ENCODE measurements at regions not wholly inside any gene's neighbourhood (a gene's known extent, or its start where the extent isn't known, plus 50 kb on each side); places are given as distances from the start of the nearest gene placed in this dataset.

DNA sequence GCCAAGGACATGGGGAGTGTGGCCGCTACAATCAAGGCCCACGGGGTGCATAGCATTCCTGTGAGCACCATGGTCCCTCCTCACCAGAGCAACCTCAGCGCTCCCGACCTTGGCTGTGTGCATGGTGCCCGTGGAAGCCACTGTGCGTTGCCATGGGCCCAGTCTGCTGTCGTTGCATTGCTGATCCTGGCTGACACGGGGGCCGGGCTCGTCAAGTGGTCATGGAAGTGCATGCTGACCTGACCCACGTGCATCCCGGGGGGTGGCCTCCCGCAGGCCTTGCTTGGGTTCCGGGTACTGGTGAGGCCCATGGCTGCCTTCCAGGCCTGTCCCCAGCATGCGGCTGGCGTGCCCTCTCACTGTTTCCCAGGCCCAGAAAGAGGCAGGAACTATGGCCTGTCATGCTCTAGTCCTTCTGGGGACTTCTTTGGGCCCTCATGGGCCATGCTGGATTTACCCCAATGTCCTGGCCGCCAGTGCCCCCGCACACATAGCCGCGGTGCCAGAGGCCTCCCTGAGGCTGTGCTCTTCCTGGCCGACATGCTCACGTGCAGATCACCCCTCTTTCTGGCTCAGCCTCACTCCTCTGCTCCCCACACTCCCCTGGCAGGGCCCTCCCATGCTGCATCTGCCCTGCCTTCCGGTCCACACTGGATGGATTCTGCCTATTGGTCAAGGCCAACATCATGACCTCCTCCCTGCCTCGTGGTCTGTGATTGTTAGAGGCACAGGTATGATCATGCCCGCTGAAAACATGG is 1258.0 kb downstream of the BRD1 start:
- no peak for TF ChIP-seq POLR2AphosphoS5 (IDR thresholded peaks at IDR 0.05; ENCODE audit: low read depth)
- no peak for TF ChIP-seq SPI1 (IDR thresholded peaks at IDR 0.05; ENCODE audit: borderline replicate concordance, low read depth)
- TF ChIP-seq GABPA (IDR thresholded peaks at IDR 0.05; ENCODE audit: low read depth): no peak
- TF ChIP-seq, protein P1, sequence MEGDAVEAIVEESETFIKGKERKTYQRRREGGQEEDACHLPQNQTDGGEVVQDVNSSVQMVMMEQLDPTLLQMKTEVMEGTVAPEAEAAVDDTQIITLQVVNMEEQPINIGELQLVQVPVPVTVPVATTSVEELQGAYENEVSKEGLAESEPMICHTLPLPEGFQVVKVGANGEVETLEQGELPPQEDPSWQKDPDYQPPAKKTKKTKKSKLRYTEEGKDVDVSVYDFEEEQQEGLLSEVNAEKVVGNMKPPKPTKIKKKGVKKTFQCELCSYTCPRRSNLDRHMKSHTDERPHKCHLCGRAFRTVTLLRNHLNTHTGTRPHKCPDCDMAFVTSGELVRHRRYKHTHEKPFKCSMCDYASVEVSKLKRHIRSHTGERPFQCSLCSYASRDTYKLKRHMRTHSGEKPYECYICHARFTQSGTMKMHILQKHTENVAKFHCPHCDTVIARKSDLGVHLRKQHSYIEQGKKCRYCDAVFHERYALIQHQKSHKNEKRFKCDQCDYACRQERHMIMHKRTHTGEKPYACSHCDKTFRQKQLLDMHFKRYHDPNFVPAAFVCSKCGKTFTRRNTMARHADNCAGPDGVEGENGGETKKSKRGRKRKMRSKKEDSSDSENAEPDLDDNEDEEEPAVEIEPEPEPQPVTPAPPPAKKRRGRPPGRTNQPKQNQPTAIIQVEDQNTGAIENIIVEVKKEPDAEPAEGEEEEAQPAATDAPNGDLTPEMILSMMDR (IDR thresholded peaks at IDR 0.05; ENCODE audit: insufficient read depth, low read length): no peak
- TF ChIP-seq, protein P2, sequence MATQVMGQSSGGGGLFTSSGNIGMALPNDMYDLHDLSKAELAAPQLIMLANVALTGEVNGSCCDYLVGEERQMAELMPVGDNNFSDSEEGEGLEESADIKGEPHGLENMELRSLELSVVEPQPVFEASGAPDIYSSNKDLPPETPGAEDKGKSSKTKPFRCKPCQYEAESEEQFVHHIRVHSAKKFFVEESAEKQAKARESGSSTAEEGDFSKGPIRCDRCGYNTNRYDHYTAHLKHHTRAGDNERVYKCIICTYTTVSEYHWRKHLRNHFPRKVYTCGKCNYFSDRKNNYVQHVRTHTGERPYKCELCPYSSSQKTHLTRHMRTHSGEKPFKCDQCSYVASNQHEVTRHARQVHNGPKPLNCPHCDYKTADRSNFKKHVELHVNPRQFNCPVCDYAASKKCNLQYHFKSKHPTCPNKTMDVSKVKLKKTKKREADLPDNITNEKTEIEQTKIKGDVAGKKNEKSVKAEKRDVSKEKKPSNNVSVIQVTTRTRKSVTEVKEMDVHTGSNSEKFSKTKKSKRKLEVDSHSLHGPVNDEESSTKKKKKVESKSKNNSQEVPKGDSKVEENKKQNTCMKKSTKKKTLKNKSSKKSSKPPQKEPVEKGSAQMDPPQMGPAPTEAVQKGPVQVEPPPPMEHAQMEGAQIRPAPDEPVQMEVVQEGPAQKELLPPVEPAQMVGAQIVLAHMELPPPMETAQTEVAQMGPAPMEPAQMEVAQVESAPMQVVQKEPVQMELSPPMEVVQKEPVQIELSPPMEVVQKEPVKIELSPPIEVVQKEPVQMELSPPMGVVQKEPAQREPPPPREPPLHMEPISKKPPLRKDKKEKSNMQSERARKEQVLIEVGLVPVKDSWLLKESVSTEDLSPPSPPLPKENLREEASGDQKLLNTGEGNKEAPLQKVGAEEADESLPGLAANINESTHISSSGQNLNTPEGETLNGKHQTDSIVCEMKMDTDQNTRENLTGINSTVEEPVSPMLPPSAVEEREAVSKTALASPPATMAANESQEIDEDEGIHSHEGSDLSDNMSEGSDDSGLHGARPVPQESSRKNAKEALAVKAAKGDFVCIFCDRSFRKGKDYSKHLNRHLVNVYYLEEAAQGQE (IDR thresholded peaks at IDR 0.05; ENCODE audit: insufficient replicate concordance, low read depth): no peak
- Histone ChIP-seq H3K27ac (replicated peaks) (no peak overlapping the region), H3K27me3 (ENCODE audit: insufficient read depth, poor library complexity, severe bottlenecking) (peaks cover 15% of the 10 kb centered on the region), H3K4me3 (replicated peaks; ENCODE audit: insufficient read depth, low read length) (no peak overlapping the region)
- DNase-seq (ENCODE audit: low read depth in 1 of 2, low spot score in 1 of 2): no peak

DNA sequence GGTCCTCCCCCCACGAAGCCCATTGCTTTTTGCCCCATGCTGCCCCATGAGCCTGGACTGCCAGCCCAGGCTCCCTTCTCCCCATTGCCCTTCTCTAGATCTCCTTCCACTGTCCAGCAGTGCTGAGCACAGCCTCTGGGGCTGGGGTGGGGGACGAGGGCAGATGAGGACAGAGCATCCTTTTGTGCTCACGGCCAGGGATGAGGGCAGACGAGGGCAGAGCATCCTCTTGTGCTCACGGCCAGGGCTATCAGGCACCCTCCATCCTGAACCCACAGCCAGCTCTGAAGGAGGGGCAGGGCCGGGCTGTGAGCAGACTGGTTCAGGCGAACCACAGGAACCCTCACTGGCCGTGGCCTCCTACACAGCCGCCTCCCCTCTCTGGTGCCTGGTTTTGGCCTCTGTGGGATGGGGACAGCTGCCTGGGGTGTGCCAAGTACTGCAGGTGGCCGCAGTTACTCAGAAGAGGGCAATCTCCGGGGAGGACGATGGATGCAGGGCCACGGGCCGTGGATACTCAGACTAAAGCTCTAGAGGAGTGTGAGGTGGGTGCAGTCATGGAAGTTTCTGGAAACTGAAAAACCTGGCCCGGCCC is 1258.8 kb downstream of the BRD1 start:
- TF ChIP-seq, protein P1 (IDR thresholded peaks at IDR 0.05; ENCODE audit: insufficient read depth, low read length): no peak
- no peak for TF ChIP-seq SPI1 (IDR thresholded peaks at IDR 0.05; ENCODE audit: borderline replicate concordance, low read depth)
- TF ChIP-seq, protein P2 (IDR thresholded peaks at IDR 0.05; ENCODE audit: insufficient replicate concordance, low read depth): no peak
- no peak for TF ChIP-seq GABPA (IDR thresholded peaks at IDR 0.05; ENCODE audit: low read depth)
- TF ChIP-seq POLR2AphosphoS5 (IDR thresholded peaks at IDR 0.05; ENCODE audit: low read depth): no peak
- Histone ChIP-seq H3K4me3 (replicated peaks; ENCODE audit: insufficient read depth, low read length) (no peak overlapping the region), H3K27me3 (ENCODE audit: insufficient read depth, poor library complexity, severe bottlenecking) (peaks cover 12% of the 10 kb centered on the region), H3K27ac (replicated peaks) (no peak overlapping the region)
- no peak for DNase-seq (ENCODE audit: low read depth in 1 of 2, low spot score in 1 of 2)

DNA sequence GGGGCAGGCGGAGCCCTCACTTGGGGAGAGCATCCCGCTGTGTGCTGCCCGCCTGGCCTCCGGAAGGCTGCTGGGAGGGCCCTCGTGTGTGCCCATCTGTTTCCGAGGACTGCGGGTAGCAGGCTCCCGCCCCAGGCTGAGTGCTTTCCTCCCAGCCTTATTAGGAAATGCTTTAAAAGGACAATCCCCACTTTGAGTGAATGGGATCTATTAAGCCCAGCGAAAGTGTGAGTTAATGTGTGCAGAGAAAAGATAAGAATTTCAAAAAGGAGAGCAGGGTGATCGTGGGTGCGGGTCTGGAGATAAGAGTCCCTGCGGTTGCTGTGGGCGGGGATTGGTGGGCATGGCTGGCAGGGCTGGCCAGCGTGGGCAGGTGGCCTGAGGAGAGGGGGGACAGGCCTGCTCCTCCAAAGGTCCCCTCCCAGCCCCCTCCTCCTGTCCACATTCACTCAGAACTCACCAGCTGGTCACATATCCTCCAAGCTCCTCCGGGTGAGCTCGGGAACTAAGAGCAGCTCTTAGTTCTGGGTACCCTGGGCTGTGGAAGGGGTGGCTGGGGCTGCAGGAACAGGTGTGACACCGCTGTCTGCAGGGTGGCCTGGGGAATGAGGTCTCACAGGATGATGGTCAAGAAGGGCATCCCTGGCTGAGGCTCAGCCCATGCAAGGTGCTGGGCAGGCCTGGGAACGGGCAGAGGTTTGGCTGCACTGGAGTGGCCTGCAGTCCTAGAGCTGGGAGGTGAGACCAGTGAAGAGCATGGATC is 1260.3 kb downstream of the BRD1 start:
- TF ChIP-seq POLR2AphosphoS5 (IDR thresholded peaks at IDR 0.05; ENCODE audit: low read depth) (no peak), GABPA (IDR thresholded peaks at IDR 0.05; ENCODE audit: low read depth) (no peak), SPI1 (IDR thresholded peaks at IDR 0.05; ENCODE audit: borderline replicate concordance, low read depth) (no peak)
- TF ChIP-seq, protein P2 (IDR thresholded peaks at IDR 0.05; ENCODE audit: insufficient replicate concordance, low read depth): no peak
- TF ChIP-seq, protein P1 (IDR thresholded peaks at IDR 0.05; ENCODE audit: insufficient read depth, low read length): no peak
- DNase-seq (ENCODE audit: low read depth in 1 of 2, low spot score in 1 of 2): no peak
- no peak overlapping the region for H3K27ac ChIP-seq (replicated peaks)
- no peak overlapping the region for H3K4me3 ChIP-seq (replicated peaks; ENCODE audit: insufficient read depth, low read length)
- H3K27me3 ChIP-seq (ENCODE audit: insufficient read depth, poor library complexity, severe bottlenecking): peaks cover 11% of the 10 kb centered on the region

All from HL-60 (cell line).